SK-N-SH (cell line): ENCODE measurements at regions not wholly inside any gene's neighbourhood (a gene's known extent, or its start where the extent isn't known, plus 50 kb on each side); places are given as distances from the start of the nearest gene placed in this dataset.

Experiments
- CTCF ChIA-PET: fragments of 300-600, 350-600 bp; formaldehyde crosslinking; extraction: SDS; loops from one replicate; lab custom pipeline; 2021; lab: Yijun Ruan, JAX
- POLR2A ChIA-PET: fragments of 350-600 bp; sonication (Branson Sonifier 250); formaldehyde crosslinking; extraction: SDS; loops from one replicate; lab custom pipeline; 2020; ENCODE audit warnings: antibody characterized with exemption, inconsistent platforms; lab: Yijun Ruan, JAX
- DNase-seq: peaks from one replicate; pipeline ENCODE4 v3.0.0; 2012
- H2AFZ ChIP-seq: fragments of 200-600 bp; sonication (generic); 2 replicates; pipeline ENCODE4 v1.8.1; 2016; ENCODE audit warnings: antibody characterized with exemption, mild to moderate bottlenecking, low read depth
- H3F3A ChIP-seq: fragments of 200-600 bp; sonication (generic); replicated peaks from 2 replicates; pipeline ENCODE3; 2016; ENCODE audit warnings: antibody characterized with exemption, mild to moderate bottlenecking; ENCODE audit not compliant: insufficient read depth
- H3K27ac ChIP-seq, 2 experiments: fragments of 200-500 bp in 1 of 2; fragments of 200-600 bp in 1 of 2; sonication (Bioruptor generic) in 1 of 2; sonication (generic), shearing (Covaris generic) in 1 of 2; 2 replicates each; pipeline versions ENCODE4 v1.5.1 to v1.6.1; 2014 to 2016; ENCODE audit warnings: low read depth in 2 of 2, inconsistent platforms in 1 of 2, low read length in 1 of 2, mild to moderate bottlenecking in 1 of 2, mixed read lengths in 1 of 2
- H3K27me3 ChIP-seq: fragments of 200-600 bp; sonication (generic), shearing (Covaris generic); 2 replicates; pipeline ENCODE4 v1.6.1; 2016; ENCODE audit warnings: mixed run types; ENCODE audit not compliant: insufficient read depth
- H3K36me3 ChIP-seq, 2 experiments: fragments of 200-500 bp in 1 of 2; fragments of 200-600 bp in 1 of 2; sonication (Bioruptor generic) in 1 of 2; sonication (generic) in 1 of 2; replicated peaks in 1 of 2; 2 replicates each; pipeline versions ENCODE3 to v1.5.1; 2014 to 2016; ENCODE audit warnings: low read length in 1 of 2, mild to moderate bottlenecking in 1 of 2; ENCODE audit not compliant: insufficient read depth in 2 of 2, control insufficient read depth in 1 of 2
- H3K4me1 ChIP-seq, 2 experiments: fragments of 200-500 bp in 1 of 2; fragments of 200-600 bp in 1 of 2; sonication (Bioruptor generic) in 1 of 2; sonication (generic), shearing (Covaris generic) in 1 of 2; 2 replicates each; pipeline versions ENCODE4 v1.5.1 to v1.6.1; 2014 to 2016; ENCODE audit warnings: low read depth in 1 of 2, low read length in 1 of 2, mixed run types in 1 of 2; ENCODE audit not compliant: insufficient read depth in 2 of 2, control insufficient read depth in 1 of 2
- H3K4me2 ChIP-seq: fragments of 200-600 bp; sonication (generic), shearing (Covaris generic); 2 replicates; pipeline ENCODE4 v1.6.1; 2017; ENCODE audit warnings: mixed run types
- H3K4me3 ChIP-seq, 2 experiments: fragments of 200-500 bp in 1 of 2; fragments of 200-600 bp in 1 of 2; sonication (Bioruptor generic) in 1 of 2; sonication (generic), shearing (Covaris generic) in 1 of 2; 2 replicates each; pipeline versions ENCODE4 v1.5.1 to v1.8.1; 2014 to 2016; ENCODE audit warnings: low read depth in 2 of 2, inconsistent platforms in 1 of 2, low read length in 1 of 2, mild to moderate bottlenecking in 1 of 2, mixed read lengths in 1 of 2, moderate library complexity in 1 of 2
- H3K79me2 ChIP-seq: fragments of 200-600 bp; sonication (generic); 2 replicates; pipeline ENCODE4 v1.8.1; 2017; ENCODE audit warnings: mild to moderate bottlenecking; ENCODE audit not compliant: insufficient read depth
- H3K9ac ChIP-seq: fragments of 200-600 bp; sonication (generic); 2 replicates; pipeline ENCODE4 v1.6.1; 2017; ENCODE audit warnings: mixed run types
- H3K9me2 ChIP-seq: fragments of 200-600 bp; sonication (generic); 2 replicates; pipeline ENCODE4 v1.6.1; 2017; ENCODE audit warnings: mixed run types
- H3K9me3 ChIP-seq: fragments of 200-600 bp; sonication (generic); 2 replicates; pipeline ENCODE4 v1.6.1; 2017; ENCODE audit warnings: mixed run types, mild to moderate bottlenecking, moderate library complexity
- H4K20me1 ChIP-seq: fragments of 200-600 bp; sonication (generic); 2 replicates; pipeline ENCODE4 v1.6.1; 2017; ENCODE audit warnings: mild to moderate bottlenecking, mixed run types; ENCODE audit not compliant: insufficient read depth
- ELF1 ChIP-seq: IDR thresholded peaks from 2 replicates; pipeline ENCODE4 v1.4.0; 2012
- EP300 ChIP-seq, 2 experiments: IDR thresholded peaks; 2 replicates each; pipeline versions ENCODE4 v1.4.0 to v1.6.1; 2012; ENCODE audit warnings: borderline replicate concordance in 1 of 2, low read depth in 1 of 2, low read length in 1 of 2
- EZH2phosphoT487 ChIP-seq: fragments of 200-600 bp; sonication (generic); IDR thresholded peaks from 2 replicates; pipeline ENCODE4 v1.6.1; 2017; ENCODE audit warnings: low read depth, mixed run types, mild to moderate bottlenecking, antibody characterized with exemption, moderate library complexity, borderline replicate concordance
- FOSL2 ChIP-seq: IDR thresholded peaks from 2 replicates; pipeline ENCODE4 v1.4.0; 2012; ENCODE audit warnings: low read depth, mild to moderate bottlenecking, moderate library complexity, borderline replicate concordance
- FOXJ3 ChIP-seq: sonication (generic); formaldehyde crosslinking; IDR thresholded peaks from 2 replicates; pipeline ENCODE4 v1.5.1; 2020; ENCODE audit warnings: mild to moderate bottlenecking, missing genetic modification reagents
- FOXM1 ChIP-seq: IDR thresholded peaks from 2 replicates; pipeline ENCODE4 v1.4.0; 2012; ENCODE audit warnings: low read depth, mild to moderate bottlenecking
- GABPA ChIP-seq: IDR thresholded peaks from 2 replicates; pipeline ENCODE4 v1.4.0; 2012; ENCODE audit warnings: low read depth, mild to moderate bottlenecking
- GATA2 ChIP-seq: sonication (generic); formaldehyde crosslinking; IDR thresholded peaks from 2 replicates; pipeline ENCODE4 v1.5.0; 2020; ENCODE audit warnings: mild to moderate bottlenecking, missing genetic modification reagents
- JUND ChIP-seq: IDR thresholded peaks from 2 replicates; pipeline ENCODE4 v1.4.0; 2012
- MEF2A ChIP-seq: IDR thresholded peaks from 2 replicates; pipeline ENCODE4 v1.4.0; 2012; ENCODE audit warnings: low read depth, borderline replicate concordance
- MXI1 ChIP-seq: IDR thresholded peaks from 2 replicates; pipeline ENCODE4 v1.6.1; 2012; ENCODE audit warnings: mild to moderate bottlenecking, low read depth, low read length, improper control_type of control experiment
- NFIC ChIP-seq: IDR thresholded peaks from 2 replicates; pipeline ENCODE4 v1.4.0; 2012; ENCODE audit warnings: borderline replicate concordance
- NRF1 ChIP-seq: IDR thresholded peaks from 2 replicates; pipeline ENCODE4 v1.6.1; 2012; ENCODE audit warnings: low read depth, mild to moderate bottlenecking, low read length
- POLR2AphosphoS5 ChIP-seq: IDR thresholded peaks from 2 replicates; pipeline ENCODE4 v1.6.1; 2012; ENCODE audit warnings: low read depth, low read length
- SIN3A ChIP-seq: IDR thresholded peaks from 2 replicates; pipeline ENCODE4 v1.6.1; 2012; ENCODE audit warnings: low read depth, mild to moderate bottlenecking, low read length, moderate library complexity, borderline replicate concordance
- SMC3 ChIP-seq: IDR thresholded peaks from 2 replicates; pipeline ENCODE4 v1.6.1; 2012; ENCODE audit warnings: low read depth, low read length, improper control_type of control experiment
- TAF1 ChIP-seq: IDR thresholded peaks from 2 replicates; pipeline ENCODE4 v1.6.1; 2012; ENCODE audit warnings: low read depth, mild to moderate bottlenecking, low read length, moderate library complexity, borderline replicate concordance
- TCF12 ChIP-seq: IDR thresholded peaks from 2 replicates; pipeline ENCODE4 v1.4.0; 2012
- TEAD4 ChIP-seq: IDR thresholded peaks from 2 replicates; pipeline ENCODE4 v1.4.0; 2012; ENCODE audit warnings: mild to moderate bottlenecking, borderline replicate concordance; ENCODE audit not compliant: insufficient read depth
- YY1 ChIP-seq: IDR thresholded peaks from 2 replicates; pipeline ENCODE4 v1.4.0; 2012; ENCODE audit warnings: low read depth, mild to moderate bottlenecking
- WGBS: methylation state at CpG from one replicate; pipeline ENCODE4 v1.1.6; 2017; ENCODE audit warnings: low lambda C conversion rate; 5-methylcytosine and 5-hydroxymethylcytosine counted together
- TF ChIP-seq, protein P1 (sequence below): IDR thresholded peaks from 2 replicates; pipeline ENCODE4; 2012
- TF ChIP-seq, protein P2 (sequence below): IDR thresholded peaks from 2 replicates; pipeline ENCODE4 v1.4.0; 2012; ENCODE audit warnings: low read depth, borderline replicate concordance
- TF ChIP-seq, protein P3 (sequence below): IDR thresholded peaks from 2 replicates; pipeline ENCODE4 v1.4.0; 2012; ENCODE audit warnings: low read depth, borderline replicate concordance

GRCh38 chr15:35307676-35308075 is 222.6 kb upstream of the NANOGP8 start:
- no peaks in the 10 kb centered on the region for H3K79me2 ChIP-seq
- no peaks in the 10 kb centered on the region for H3K9me2 ChIP-seq
- no peaks in the 10 kb centered on the region for H3K36me3 ChIP-seq
- no peak overlapping the region for H3K4me3 ChIP-seq
- no peak overlapping the region for H3K4me2 ChIP-seq
- no peaks in the 10 kb centered on the region for H4K20me1 ChIP-seq
- H3K4me1 ChIP-seq, result peaks cover 28 to 56% of the 10 kb centered on the region in 2 experiments
- peak overlapping the region; percentile 92 to 96 for H3K27ac ChIP-seq
- peaks cover 38% of the 10 kb centered on the region for H3F3A ChIP-seq
- ChIA-PET CTCF (interaction anchor here (2.2 to 2.5 kb wide), 2 partner anchors 18 to 137 kb away, joined by 10 to 13 read pairs; no protein-coding TSS in a partner anchor), POLR2A (no interaction called here)
- TF ChIP-seq MEF2A (no peak), YY1 (no peak), SMC3 (no peak), TAF1 (no peak), GABPA (no peak), TEAD4 (no peak), EZH2phosphoT487 (no peak), MXI1 (no peak), EP300 (IDR thresholded peaks at IDR 0.05; ENCODE audit: borderline replicate concordance in 1 of 2, low read depth in 1 of 2, low read length in 1 of 2) (no peak), GATA2 (no peak), POLR2AphosphoS5 (no peak), NFIC (no peak), TCF12 (no peak), ELF1 (no peak), JUND (no peak), NRF1 (no peak)
- TF ChIP-seq, protein P1, sequence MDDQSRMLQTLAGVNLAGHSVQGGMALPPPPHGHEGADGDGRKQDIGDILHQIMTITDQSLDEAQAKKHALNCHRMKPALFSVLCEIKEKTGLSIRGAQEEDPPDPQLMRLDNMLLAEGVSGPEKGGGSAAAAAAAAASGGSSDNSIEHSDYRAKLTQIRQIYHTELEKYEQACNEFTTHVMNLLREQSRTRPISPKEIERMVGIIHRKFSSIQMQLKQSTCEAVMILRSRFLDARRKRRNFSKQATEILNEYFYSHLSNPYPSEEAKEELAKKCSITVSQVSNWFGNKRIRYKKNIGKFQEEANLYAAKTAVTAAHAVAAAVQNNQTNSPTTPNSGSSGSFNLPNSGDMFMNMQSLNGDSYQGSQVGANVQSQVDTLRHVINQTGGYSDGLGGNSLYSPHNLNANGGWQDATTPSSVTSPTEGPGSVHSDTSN, result no peak
- TF ChIP-seq, protein P2, sequence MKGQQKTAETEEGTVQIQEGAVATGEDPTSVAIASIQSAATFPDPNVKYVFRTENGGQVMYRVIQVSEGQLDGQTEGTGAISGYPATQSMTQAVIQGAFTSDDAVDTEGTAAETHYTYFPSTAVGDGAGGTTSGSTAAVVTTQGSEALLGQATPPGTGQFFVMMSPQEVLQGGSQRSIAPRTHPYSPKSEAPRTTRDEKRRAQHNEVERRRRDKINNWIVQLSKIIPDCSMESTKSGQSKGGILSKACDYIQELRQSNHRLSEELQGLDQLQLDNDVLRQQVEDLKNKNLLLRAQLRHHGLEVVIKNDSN, result no peak
- WGBS, result 100% methylated on average over 1 of the region's 1 CpG
- no peaks in the 10 kb centered on the region for H3K27me3 ChIP-seq
- no peaks in the 10 kb centered on the region for H3K9me3 ChIP-seq
- no peak overlapping the region for H3K9ac ChIP-seq
- no peak for DNase-seq
- no peak overlapping the region for H2AFZ ChIP-seq

- Histone ChIP-seq H4K20me1 (no peaks in the 10 kb centered on the region), H3K4me2 (peak overlapping the region; percentile 59), H3F3A (peaks cover 38% of the 10 kb centered on the region), H3K4me3 (no peak overlapping the region), H3K79me2 (no peaks in the 10 kb centered on the region), H2AFZ (peak overlapping the region; percentile 69), H3K9me3 (no peaks in the 10 kb centered on the region), H3K27ac (peak overlapping the region; percentile 92 to 96), H3K9me2 (no peaks in the 10 kb centered on the region), H3K27me3 (no peaks in the 10 kb centered on the region), H3K36me3 (no peaks in the 10 kb centered on the region), H3K9ac (peak overlapping the region; percentile 63), H3K4me1 (peaks cover 26 to 56% of the 10 kb centered on the region in 2 experiments)
- WGBS, result 50% methylated on average over 1 of the region's 1 CpG
- TF ChIP-seq, protein P1, result no peak
- TF ChIP-seq POLR2AphosphoS5, result no peak
- no peak for TF ChIP-seq EP300 (IDR thresholded peaks at IDR 0.05; ENCODE audit: borderline replicate concordance in 1 of 2, low read depth in 1 of 2, low read length in 1 of 2)
- no peak for TF ChIP-seq FOXJ3 (CRISPR knock-in tag)
- no peak for TF ChIP-seq SIN3A
- no peak for TF ChIP-seq FOXM1
- TF ChIP-seq, protein P3, sequence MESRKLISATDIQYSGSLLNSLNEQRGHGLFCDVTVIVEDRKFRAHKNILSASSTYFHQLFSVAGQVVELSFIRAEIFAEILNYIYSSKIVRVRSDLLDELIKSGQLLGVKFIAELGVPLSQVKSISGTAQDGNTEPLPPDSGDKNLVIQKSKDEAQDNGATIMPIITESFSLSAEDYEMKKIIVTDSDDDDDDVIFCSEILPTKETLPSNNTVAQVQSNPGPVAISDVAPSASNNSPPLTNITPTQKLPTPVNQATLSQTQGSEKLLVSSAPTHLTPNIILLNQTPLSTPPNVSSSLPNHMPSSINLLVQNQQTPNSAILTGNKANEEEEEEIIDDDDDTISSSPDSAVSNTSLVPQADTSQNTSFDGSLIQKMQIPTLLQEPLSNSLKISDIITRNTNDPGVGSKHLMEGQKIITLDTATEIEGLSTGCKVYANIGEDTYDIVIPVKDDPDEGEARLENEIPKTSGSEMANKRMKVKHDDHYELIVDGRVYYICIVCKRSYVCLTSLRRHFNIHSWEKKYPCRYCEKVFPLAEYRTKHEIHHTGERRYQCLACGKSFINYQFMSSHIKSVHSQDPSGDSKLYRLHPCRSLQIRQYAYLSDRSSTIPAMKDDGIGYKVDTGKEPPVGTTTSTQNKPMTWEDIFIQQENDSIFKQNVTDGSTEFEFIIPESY, result no peak
- no peak for TF ChIP-seq TAF1
- no peak for TF ChIP-seq FOSL2
- DNase-seq, result no peak
- CTCF ChIA-PET, result interaction anchor here (2.2 to 2.5 kb wide), 2 partner anchors 18 to 138 kb away, joined by 10 to 13 read pairs; no protein-coding TSS in a partner anchor
- POLR2A ChIA-PET, result no interaction called here
These were observed 221.9 kb upstream of the NANOGP8 start for GRCh38 chr15:35307026-35307425.
